ENCODE measurements at regions not wholly inside any gene's neighbourhood (a gene's known extent, or its start where the extent isn't known, plus 50 kb on each side); places are given as distances from the start of the nearest gene placed in this dataset.

DNA sequence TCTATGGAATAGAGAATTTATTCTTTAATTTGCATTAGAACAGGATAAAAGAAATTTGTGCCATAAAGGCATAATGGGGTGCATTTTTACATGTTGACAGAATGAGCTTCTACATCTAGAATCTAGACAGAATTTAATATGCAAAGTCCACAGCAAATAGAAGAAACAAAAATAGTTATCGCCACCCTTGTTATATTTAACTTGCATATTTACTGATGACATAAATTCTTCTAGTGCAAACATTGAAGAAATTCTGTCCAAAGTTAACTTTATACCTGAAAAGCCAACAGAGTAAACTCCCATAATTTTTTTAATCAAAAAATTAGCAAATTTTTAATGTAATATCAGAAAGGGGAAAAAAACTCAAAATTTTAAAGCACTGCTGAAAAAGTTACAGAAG is 213.7 kb upstream of the ALCAM start:
- no peak for DNase-seq

GRCh38 chr3:105154692-105155091 is 212.0 kb upstream of the ALCAM start:
- DNase-seq: no peak

GRCh38 chr3:105157067-105157765 is 209.5 kb upstream of the ALCAM start:
- DNase-seq: no peak

- DNase-seq: no peak
Measured at GRCh38 chr3:105157766-105158085, 209.0 kb upstream of the ALCAM start.

DNA sequence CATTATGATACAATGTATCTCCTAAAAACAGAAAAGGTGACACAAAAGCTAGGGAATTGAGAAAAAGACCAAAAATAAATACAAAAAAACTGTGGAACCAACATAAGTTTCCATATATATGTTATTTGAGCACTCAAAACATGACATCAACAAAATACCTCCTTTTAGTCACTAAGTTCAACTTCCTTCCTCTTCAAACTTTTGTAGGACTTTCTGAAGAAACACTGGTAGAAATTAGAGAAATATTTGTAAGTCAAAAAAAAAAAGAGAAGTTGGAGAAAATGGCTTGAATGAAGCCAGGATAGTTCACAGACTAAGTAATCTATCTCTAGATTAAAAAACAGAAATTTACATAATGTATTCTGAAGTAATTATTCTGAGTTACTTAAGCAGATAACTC is 208.4 kb upstream of the ALCAM start:
- DNase-seq: no peak

- no peak for DNase-seq
Measured at GRCh38 chr3:105162448-105162847, 204.3 kb upstream of the ALCAM start.

DNA sequence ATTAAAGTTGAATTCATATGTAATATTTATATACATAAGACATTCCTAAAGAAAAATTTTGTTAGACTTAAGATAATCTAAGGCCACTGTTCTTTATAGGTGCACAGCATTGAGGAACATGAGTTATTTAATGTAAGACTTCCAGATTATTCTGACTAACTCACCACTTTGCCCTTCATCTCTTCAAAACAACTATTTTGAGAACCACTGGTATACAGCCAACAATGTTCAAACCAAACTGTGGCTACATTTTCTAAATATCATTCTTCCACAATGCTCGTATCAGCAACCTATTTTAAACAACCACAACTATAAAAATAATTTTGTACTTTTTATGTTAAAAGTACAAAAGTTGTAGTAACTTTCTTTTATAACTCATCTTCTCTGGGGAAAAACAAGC is 199.8 kb upstream of the ALCAM start:
- DNase-seq: no peak

DNA sequence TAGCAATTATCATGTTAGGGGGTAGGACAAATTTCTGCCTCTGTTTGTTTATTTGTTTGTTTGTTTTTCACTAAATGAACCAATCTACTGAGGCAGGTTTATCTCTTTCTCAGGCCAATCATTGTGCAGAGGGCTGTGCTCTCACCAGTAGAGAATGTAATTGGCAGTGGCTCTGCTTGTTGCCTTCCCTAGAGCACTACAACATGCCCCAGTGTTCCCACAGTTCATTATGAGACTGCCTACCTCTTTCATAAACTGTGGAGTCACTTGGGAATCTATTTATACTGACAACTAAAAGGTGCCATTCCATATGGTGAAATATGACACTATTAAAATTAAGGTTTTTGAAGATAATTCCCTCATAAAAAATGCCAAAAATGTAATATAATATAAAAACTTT is 196.3 kb upstream of the ALCAM start:
- no peak for DNase-seq

- no peak for DNase-seq
Measured at GRCh38 chr3:105174017-105174615, 192.6 kb upstream of the ALCAM start.

DNA sequence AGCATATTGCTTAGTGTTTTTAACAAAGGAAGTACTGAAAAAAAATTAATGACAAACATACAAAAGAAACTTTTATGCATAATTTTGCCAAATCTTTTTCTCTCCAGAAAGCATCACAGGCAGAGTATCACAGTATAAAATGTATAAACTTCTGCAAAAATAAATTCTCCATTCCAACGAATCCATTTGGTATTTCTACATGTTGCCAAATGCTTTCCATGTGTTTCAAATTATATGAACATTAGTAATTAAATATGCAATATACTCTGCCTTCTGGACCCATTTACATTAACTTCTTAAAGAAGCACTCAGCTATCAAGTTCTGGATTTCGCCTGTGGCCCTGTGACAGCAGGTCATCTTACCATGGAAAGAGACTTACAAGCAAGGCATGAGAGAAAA is 189.1 kb upstream of the ALCAM start:
- DNase-seq: peak; percentile 16

GRCh38 chr3:105187344-105187743 is 179.4 kb upstream of the ALCAM start:
- no peak for DNase-seq

- DNase-seq: no peak
Measured at GRCh38 chr3:105195260-105195659, 171.4 kb upstream of the ALCAM start.

DNA sequence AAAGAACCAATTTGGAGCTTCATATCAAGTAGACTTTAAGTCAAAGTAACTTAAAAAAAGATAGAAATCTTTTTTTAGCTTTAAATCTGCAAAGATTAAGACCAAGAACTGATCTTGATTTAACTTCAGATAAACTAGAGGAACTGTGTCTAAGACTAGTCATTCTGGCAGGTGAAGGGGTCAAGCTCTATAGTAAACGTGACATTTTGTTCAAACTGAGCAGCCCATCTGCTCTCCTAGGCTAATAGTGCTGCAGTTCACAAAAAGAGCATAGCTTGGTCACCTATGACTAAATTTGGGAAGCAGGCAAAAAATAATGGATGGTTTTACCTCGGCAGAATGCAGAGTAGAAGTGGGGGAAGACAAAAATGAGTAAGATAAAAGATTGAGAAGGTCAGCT is 168.8 kb upstream of the ALCAM start:
- DNase-seq: no peak

DNA sequence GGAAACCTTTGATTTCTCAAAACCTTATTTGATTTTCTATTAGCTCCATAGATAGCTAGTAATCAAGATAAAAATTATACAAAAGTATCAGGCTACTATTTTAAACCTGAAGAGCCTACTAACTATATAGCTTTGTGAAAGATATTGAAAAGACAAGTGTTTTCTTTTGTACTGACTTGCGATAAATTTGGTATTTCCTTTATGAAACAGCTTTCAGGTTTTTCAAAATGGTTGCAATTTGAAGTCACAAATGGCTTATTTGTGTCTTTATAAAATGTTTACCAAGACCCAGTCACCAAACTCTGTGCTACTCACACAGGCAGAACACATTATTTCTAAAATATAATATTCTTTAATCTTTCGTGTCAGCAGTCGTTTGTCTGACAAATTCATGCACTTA is 167.5 kb upstream of the ALCAM start:
- no peak for DNase-seq

GRCh38 chr3:105210141-105210540 is 156.6 kb upstream of the ALCAM start:
- DNase-seq: no peak

DNA sequence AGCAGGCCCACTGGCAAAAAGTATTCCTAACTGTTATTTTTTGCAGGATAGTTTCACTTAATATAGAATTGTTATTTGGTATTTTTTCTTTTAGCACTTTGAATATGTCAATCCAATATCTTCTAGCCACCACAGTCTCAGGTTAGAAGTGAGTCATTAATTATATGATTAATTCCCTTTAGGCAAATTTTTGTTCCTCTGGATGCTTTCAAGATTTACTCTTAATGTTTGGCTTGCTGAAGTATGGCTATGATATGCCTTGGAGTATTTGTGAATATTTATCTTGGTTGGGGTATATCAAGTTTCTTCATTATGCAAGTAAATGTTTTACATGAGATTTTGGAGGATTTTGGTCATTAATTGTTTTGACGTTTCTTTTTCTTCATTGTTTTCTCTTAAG is 152.1 kb upstream of the ALCAM start:
- DNase-seq: no peak

DNA sequence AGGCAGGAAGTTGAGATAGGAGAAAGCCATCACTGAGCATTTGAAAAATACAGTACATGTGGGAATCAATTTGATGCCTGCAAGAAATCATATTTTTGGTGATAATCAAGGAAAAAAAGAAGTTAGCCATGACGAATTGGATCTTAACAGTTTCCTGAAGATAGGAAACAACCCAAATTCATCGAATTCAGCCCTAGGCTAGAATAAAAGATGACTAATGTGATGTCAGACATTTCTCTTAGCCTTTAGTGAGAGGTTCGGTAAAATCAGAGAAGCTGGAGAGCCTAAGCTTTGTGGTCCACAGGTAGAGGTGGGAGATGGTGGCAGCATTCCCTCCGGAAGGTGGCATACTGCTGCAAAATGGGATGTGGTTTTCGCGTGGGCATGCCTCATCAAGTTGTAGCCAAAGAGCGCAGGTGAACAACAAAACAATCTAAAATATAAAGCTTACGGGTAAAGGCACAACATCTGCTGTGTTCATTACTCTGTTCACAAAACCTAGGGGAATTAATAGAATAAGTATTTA is 144.1 kb upstream of the ALCAM start:
- DNase-seq: no peak

DNA sequence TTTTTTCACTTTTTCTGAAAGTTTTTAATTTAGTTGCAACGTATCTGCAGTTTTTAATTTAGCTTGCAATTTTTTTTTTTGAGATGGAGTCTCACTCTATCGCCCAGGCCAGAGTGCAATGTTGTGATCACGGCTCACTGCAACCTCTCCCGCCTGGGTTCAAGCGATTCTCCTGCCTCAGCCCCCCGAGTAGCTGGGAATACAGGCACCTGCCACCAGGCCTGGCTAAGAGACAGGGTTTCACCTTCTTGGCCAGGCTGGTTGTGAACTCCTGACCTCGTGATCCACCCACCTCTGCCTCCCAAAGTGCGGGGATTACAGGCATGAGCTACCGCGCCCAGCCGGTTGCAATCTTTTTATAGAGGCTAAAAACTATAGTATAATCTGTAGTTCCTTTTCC is 142.9 kb upstream of the ALCAM start:
- DNase-seq: no peak

DNA sequence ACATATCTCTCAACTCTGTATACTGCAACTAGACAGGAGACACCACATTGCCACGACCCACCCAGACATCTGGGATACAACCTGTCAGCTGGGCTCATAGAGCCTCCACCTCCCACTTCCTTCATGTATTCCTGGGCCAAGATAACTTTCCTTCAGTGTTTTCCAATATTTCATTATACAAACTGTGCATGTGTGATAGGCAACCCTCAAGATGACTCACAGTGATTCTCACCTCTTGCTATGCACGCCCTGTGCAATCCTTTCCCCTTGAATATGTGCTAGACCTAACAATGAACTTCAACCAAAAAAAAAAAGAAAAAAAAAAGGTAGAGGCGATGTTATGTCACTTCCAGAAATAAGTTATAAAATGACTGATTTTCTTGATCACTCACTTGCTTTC is 138.0 kb upstream of the ALCAM start:
- DNase-seq: no peak

DNA sequence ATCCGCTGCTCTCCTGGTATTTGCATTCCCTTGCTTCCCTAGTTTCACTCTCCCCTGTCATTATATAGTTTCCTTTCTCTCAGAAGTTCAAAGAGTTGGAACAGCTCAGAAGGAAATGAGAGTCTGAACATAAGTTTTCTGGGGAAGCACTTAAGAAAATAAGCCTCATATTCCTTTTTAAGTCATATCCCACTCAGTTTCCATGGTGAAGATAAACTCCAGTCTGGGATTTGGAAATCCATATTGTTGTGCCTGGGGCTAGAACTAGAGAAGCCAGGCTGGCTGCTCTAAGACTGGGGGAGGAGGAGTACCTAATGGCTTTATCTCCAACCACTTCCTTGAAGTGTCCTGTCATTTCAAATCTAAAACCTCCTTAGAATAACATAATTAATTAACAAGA is 134.2 kb upstream of the ALCAM start:
- no peak for DNase-seq

DNA sequence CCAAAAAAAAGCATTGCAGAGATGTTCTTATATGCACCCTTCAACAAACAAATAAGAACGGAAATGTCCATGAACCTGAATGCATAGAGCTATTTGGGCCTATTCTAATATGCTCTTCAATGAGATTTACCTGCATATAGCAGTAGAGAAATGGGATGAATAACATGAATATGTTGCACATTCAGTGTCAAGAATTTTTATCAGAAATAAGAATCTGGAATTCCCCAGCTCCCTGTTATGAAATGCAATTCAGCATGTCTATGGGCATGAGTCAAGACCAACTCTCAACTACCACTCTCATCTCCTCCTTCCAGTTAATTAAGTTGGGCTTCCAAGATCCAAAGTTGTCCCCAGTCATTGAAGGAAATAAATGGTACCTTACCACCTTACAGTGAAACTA is 133.7 kb upstream of the ALCAM start:
- DNase-seq: no peak

DNA sequence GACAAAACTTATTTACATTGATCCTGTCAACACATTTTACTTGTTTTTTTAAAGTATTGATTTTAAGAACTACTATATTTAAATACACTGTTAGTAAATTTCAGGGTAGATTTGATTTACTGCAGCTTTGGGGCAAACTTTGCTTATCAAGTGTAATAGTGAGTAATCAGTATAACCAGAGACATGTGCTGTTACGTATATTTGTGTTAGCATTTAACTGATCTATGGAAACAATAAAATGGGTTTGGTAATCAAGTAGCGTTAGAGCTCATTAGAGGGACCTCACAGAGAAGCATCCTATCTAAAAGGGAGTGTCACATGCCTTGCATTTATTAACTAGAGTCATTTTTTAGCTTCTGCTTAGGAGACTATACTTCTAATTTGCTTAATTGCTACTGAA is 131.5 kb upstream of the ALCAM start:
- DNase-seq: no peak

- no peak for DNase-seq
Measured at GRCh38 chr3:105235785-105236184, 130.9 kb upstream of the ALCAM start.

DNA sequence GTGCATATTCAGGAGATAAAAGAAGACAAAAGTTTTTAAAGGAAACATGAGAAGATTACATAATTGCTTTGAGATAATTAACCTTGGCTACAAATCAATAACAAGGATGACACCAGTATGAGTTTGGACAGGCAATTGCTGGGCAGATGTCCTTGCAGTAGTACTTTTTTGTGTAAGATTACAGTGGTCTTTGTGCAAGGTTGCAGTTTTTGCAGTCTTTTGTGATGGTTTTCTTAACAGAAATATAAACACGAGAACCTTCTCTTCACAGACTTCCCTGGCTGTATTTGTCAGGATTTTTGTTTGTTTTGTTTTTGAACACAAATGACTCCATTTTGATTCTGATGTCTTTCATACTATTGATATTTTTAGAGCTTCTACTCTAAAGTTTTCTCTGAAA is 128.3 kb upstream of the ALCAM start:
- no peak for DNase-seq

DNA sequence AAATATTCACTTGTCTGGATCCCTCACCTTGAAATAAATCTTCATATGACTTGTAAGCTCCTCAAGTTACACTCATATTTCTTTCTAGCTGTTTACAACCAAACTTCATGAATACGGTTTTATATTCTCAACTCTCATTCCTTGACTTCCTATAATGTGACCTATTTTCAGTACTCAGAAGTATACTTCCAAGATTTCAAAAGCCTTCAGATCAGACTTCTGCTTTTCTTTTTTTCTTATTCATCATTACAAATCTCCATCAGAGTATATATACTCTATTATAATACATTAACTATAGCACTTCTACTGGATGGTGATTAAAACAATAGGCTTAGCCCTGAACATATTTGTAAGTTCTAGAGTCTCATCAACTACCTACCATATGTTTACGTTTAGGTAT is 123.6 kb upstream of the ALCAM start:
- no peak for DNase-seq
